NCI-H2107 (cell line): ENCODE measurements at regions not wholly inside any gene's neighbourhood (a gene's known extent, or its start where the extent isn't known, plus 50 kb on each side); places are given as distances from the start of the nearest gene placed in this dataset.
"Not testable (repeated sequence)": the region's sequence is repeated elsewhere in the genome, so short reads cannot be mapped to it uniquely, and the experiment has no call there.

Source experiments
- DNase-seq: peaks from one replicate; lab custom pipeline; 2025; lab: John Stamatoyannopoulos, UW

DNA sequence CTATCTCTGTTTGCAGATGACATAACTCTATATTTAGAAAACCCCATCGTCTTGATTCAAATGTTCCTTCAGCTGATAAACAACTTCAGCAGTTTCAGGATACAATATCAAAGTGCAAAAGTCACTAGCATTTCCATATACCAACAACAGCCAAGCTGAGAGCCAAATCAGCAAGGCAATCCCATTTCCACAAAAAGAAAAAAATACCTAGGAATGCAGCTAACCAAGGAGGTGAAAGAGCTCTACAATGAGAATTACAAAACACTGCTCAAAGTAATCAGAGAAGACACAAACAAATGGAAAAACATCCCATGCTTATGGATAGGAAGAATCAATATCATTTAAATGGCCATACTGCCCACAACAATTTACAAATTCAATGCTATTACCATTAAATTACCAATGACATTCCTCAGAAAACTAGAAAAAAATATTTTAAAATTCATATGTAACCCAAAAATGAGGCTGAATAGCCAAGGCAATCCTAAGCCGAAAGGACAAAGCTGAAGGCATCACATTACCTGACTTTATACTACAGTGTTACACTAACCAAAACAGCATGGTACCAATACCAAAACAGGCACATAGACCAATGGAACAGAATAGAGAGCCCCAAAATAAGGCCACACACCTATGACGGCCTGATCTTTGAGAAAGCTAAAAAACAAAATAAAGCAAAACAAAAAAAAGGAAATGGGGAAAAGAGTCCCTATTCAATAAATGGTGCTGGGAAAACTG, 901.7 kb downstream of the LRFN5 start:
- no peak for DNase-seq

DNA sequence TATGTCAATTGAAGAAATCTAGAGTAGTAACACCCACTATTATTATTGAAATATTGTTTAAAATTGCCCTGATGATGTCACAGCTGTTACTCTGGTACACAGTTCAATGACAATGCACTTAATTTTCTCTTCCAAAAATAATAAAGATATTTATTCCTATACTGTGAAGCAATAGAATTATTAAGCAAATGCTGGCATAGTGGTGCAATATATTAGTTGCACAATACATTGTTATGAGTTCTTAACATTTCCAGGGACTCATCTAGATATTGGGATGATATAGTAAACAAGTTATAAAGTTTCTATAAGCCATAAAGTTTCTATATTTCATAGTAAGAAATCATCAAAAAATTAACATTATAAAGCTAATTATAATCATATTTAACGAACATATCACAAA, 897.8 kb downstream of the LRFN5 start:
- no peak for DNase-seq

DNA sequence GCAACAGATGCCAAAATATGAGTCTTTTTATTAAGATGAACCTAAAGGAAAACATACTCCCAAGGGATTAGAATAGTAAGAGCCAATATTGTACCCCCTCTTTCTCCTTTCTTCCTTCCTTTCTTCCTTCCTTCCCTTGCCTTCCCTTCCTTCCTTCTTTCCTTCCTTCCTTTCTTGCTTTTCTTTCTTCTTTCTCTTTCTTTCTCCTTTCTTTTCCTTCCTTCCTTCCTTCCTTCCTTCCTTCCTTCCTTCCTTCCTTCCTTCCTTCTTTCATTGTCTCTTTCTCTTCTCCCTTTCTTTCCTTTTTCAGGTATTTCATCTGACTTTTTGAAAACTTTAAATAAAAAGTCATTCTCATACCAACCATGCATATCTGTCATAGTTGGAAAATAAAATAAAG, 892.5 kb downstream of the LRFN5 start:
- DNase-seq, result no peak

DNA sequence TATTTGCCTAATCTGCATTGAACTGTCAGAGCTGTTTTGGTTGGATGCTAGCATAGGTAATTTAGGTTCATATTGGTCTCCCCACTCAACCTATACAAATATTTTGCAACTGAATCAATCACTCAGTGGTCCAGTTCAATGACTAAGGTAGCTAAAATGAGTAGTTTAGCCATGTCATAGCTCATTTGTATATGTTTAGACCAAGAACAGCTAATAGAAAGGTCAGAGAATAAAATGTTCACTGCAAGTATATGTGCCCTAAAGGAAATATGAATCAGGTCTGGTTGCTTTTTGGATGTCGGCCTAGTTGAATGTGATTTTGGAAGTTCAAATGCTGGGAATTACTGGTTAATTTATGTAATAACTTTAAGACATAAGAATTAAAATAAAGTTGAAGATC, 883.9 kb downstream of the LRFN5 start:
- DNase-seq, result no peak

DNA sequence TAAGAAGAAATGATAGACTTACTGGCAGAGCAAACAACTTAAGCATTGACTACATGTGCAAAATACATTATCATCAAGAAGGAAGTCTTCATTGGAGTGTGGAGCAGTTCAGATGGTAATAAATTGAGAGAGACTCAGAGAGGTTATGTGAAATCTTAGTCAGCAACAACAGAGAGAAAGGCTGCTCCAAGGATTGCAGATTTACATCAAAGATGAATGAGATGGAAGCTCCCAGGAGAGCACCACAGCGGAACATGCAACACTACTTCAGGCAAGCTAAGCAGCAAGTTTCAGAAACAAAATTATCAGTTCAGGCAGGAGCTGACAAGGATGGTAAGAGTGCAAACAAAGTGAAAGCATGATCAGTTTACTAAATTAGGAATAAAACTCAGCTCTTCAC, 882.3 kb downstream of the LRFN5 start:
- no peak for DNase-seq

- DNase-seq, result not testable (repeated sequence)
Observed at GRCh38 chr14:42482345-42482971, 875.8 kb downstream of the LRFN5 start.

DNA sequence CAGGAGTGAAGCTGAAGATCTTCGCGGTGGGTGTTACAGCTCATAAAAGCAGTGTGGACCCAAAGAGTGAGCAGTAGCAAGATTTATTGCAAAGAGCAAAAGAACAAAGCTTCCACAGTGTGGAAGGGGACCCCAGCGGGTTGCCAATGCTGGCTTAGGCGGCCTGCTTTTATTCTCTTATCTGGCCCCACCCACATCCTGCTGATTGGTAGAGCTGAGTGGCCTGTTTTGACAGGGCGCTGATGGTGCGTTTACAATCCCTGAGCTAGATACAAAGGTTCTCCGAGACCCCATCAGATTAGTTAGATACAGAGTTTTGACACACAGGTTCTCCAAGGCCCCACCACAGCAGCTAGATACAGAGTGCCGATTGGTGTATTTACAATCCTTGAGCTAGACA, 875.0 kb downstream of the LRFN5 start:
- DNase-seq, result not testable (repeated sequence)

DNA sequence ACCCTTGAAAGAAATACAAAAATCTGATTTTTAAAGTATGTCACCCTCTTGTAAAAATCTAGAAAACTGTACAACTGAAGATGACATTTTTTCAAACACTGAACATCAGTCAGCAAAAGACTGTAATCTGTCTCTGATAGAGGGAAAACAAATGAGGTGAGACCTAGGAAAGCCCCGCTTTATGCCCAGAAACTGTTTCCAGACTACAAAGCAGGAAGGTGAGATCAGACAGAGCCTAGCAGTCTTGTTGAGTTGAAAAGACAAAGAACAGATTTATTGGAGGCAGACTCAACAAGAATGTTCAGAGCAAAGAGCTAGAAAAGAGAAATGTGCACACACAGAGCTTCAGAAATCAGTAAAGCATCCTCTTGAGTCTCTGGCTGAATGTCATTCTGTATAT, 873.6 kb downstream of the LRFN5 start:
- DNase-seq, result no peak

- no peak for DNase-seq
Observed at GRCh38 chr14:42475289-42475688, 868.6 kb downstream of the LRFN5 start.

DNA sequence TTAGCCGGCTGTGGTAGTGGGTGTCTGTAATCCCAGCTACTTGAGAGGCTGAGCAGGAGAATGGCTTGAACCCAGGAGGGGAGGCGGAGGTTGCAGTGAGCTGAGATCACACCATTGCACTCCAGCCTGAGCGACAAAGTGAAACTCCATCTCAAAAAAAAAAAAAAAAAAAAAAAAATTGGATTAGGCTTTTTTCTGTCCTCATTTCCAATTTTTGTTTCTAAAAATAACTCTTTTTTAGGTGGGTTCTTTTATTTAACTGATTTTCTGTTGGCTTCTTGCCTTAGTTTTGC, 863.7 kb downstream of the LRFN5 start:
- no peak for DNase-seq

DNA sequence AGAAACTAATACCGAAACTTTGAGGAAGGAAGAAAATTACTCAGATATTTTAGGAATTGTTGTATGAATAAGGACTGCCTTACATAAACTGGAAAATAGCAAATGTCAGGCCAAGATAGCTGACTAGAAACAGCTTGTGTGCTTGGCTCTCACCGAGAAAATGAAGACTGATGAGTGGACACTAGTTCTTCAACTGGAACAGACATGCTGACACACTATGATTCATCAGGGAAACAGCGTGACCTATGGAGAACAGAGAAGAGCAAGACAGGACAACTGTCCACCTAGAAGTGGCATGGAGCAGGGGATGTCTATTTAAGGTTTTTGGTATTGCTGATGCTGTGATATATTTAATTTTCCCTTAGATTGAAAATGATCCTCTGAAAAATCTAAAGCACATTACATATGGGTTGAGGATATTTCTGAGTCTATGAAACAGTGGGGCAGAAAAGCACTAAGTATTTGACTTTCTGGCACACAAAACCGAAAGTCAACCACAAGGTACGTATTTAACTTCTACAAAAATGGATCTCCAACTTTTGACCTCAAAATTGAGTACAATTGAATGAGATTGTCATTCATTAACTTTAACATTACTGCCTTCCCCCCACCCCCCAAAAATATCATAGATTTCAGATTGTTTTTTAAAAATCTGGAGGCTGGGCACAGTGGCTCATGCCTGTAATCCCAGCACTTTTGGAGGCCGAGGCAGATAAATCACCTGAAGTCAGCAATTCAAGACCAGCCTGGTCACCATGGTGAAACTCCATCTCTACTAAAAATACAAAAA, 863.2 kb downstream of the LRFN5 start:
- no peak for DNase-seq

DNA sequence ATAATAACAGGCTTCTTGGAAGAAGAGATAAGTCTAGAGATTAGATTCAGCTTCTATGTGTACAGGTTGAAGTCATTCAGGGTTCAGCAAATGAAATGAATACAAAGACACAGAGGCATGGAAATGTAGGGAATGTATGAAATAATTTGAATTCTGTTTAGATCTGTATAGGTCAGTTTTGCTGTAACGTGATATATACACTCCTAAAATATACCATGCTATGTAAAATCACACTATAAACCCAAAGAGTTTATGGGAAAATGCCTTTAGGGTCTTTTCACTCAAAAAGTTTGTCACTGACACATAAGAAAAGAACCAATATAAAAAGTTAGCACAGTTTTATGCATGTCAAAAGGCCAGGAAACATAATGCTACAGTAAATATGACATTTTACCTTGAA, 854.0 kb downstream of the LRFN5 start:
- DNase-seq, result no peak

DNA sequence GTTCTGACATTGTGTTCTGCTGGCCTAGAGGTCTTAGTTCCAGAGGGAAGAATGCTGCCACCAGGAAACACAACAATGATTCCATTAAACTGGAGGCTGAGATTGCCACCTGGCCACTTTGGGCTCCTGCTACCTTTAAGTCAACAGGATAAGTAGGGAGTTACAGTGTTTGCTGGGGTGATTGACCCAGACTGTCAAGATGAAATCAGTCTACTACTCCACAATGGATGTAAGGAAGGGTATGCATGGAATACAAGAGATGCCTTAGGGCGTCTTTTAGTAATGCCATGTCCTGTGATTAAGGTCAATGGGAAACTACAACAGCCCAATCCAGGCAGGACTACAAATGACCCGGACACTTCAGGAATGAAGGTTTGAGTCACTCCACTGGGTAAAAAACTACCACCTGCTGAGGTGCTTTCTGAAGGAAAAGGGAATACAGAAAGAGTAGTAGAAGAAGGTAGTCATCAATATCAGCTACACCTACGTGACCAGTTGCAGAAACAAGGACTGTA, 852.6 kb downstream of the LRFN5 start:
- no peak for DNase-seq

- DNase-seq, result no peak
Observed at GRCh38 chr14:42441615-42442014, 834.9 kb downstream of the LRFN5 start.

GRCh38 chr14:42437809-42438208, 831.1 kb downstream of the LRFN5 start:
- no peak for DNase-seq

GRCh38 chr14:42429401-42429800, 822.7 kb downstream of the LRFN5 start:
- no peak for DNase-seq

DNA sequence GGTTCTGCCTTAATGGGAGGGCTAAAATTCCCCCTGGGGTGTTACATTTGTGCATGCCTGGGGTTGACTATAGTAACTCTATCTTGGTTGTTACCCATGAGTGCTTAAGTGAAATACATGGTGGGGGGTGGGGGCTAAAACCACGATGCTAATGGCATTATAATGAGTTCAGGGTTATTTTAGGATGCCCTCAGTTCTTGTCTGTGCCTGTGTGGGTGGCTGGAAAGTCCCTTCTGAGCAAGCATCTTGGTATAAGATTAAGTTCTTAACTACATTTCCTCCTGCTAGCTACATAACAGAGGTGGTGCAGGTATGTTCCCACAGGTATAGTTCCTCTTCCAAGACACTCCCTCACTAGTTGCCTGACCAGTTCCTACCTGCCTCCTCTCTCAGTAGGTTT, 822.3 kb downstream of the LRFN5 start:
- DNase-seq, result no peak

DNA sequence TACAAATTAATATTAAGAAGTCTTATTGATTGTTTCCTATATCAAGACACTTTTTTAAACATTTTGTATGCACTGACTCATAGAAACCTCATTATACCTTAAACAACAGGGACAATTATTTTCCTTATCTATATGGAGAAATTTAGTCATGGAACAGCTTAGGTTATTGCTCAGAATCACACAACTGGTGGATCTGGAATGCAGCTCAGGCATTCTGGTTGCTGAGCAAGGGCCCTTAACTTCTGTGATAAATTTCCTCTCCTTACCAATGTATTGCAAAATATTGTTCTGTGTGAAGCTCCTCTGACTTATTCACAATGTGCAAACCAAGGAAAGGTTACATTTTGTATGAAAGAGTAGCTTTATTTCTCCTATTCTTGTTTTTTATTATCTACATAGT, 817.8 kb downstream of the LRFN5 start:
- no peak for DNase-seq

- DNase-seq, result no peak
Observed at GRCh38 chr14:42421377-42422078, 814.9 kb downstream of the LRFN5 start.

- no peak for DNase-seq
Observed at GRCh38 chr14:42420071-42420470, 813.4 kb downstream of the LRFN5 start.

GRCh38 chr14:42407153-42407552, 800.5 kb downstream of the LRFN5 start:
- no peak for DNase-seq

- DNase-seq, result no peak
Observed at GRCh38 chr14:42391146-42391834, 784.6 kb downstream of the LRFN5 start.
